GM18511 (cell line): ENCODE measurements at regions not wholly inside any gene's neighbourhood (a gene's known extent, or its start where the extent isn't known, plus 50 kb on each side); places are given as distances from the start of the nearest gene placed in this dataset.
"Not testable (repeated sequence)": the region's sequence is repeated elsewhere in the genome, so short reads cannot be mapped to it uniquely, and the experiment has no call there.

Source experiments
- ATAC-seq: cut with Tn5 transposase; IDR thresholded peaks from one replicate; pipeline ENCODE4 v1.9.1; 2021; ENCODE audit warnings: mild to moderate bottlenecking, moderate library complexity; ENCODE audit not compliant: unreplicated experiment

- no peak for ATAC-seq
These were observed 637.4 kb upstream of the API5 start for GRCh38 chr11:42674436-42674835.

- ATAC-seq = no peak
These were observed 604.3 kb upstream of the API5 start for GRCh38 chr11:42707541-42707940.

- no peak for ATAC-seq
These were observed 602.6 kb upstream of the API5 start for GRCh38 chr11:42709216-42709615.

- ATAC-seq = no peak
These were observed 598.5 kb upstream of the API5 start for GRCh38 chr11:42713279-42713678.

- no peak for ATAC-seq
These were observed 598.0 kb upstream of the API5 start for GRCh38 chr11:42713753-42714152.

GRCh38 chr11:42720716-42721563, 590.9 kb upstream of the API5 start:
- ATAC-seq = no peak

GRCh38 chr11:42727879-42728278, 583.9 kb upstream of the API5 start:
- ATAC-seq = no peak

- ATAC-seq = no peak
These were observed 549.4 kb upstream of the API5 start for GRCh38 chr11:42762348-42762747.

- no peak for ATAC-seq
These were observed 546.9 kb upstream of the API5 start for GRCh38 chr11:42764936-42765335.

- ATAC-seq = no peak
These were observed 543.2 kb upstream of the API5 start for GRCh38 chr11:42768576-42768975.

GRCh38 chr11:42770444-42771065, 541.2 kb upstream of the API5 start:
- ATAC-seq = no peak

GRCh38 chr11:42772886-42773285, 538.9 kb upstream of the API5 start:
- no peak for ATAC-seq

GRCh38 chr11:42773729-42774128, 538.1 kb upstream of the API5 start:
- ATAC-seq = no peak

GRCh38 chr11:42774567-42774966, 537.2 kb upstream of the API5 start:
- ATAC-seq = no peak

GRCh38 chr11:42777776-42778175, 534.0 kb upstream of the API5 start:
- ATAC-seq = no peak

- ATAC-seq = no peak
These were observed 533.6 kb upstream of the API5 start for GRCh38 chr11:42778193-42778592.

- no peak for ATAC-seq
These were observed 532.2 kb upstream of the API5 start for GRCh38 chr11:42779555-42779954.

- no peak for ATAC-seq
These were observed 524.8 kb upstream of the API5 start for GRCh38 chr11:42786981-42787380.

GRCh38 chr11:42795483-42795882, 516.3 kb upstream of the API5 start:
- ATAC-seq = not testable (repeated sequence)

- no peak for ATAC-seq
These were observed 511.8 kb upstream of the API5 start for GRCh38 chr11:42800041-42800440.

GRCh38 chr11:42802201-42802899, 509.4 kb upstream of the API5 start:
- ATAC-seq = no peak

- ATAC-seq = no peak
These were observed 505.6 kb upstream of the API5 start for GRCh38 chr11:42806191-42806590.
